IMR-90 (cell line): ENCODE measurements at regions not wholly inside any gene's neighbourhood (a gene's known extent, or its start where the extent isn't known, plus 50 kb on each side); places are given as distances from the start of the nearest gene placed in this dataset.

Experiments
- ATAC-seq: fragments of 200-7000 bp; cut with Tn5 transposase; 2 replicates; pipeline ENCODE4 v1.9.1; 2020; ENCODE audit warnings: low read depth, mild to moderate bottlenecking, moderate library complexity
- BruUV-seq: library from RNA; stranded (reverse); fragments of 400-500 nt; replicated peaks from 2 replicates; lab custom pipeline; 2021; lab: Mats Ljungman, UMichigan
- CTCF ChIA-PET: fragments of 300-600 bp; formaldehyde crosslinking; extraction: SDS; loops from one replicate; lab custom pipeline; 2021; ENCODE audit warnings: antibody characterized with exemption; lab: Yijun Ruan, JAX
- POLR2A ChIA-PET: fragments of 300-600 bp; sonication (Branson Sonifier 250); formaldehyde crosslinking; loops from one replicate; lab custom pipeline; 2022; ENCODE audit warnings: antibody characterized with exemption; ENCODE audit not compliant: unreplicated experiment; lab: Charles Lee
- DNase-seq: peaks from one replicate; pipeline ENCODE4 v3.0.0; 2013
- H2AFZ ChIP-seq: replicated peaks from 2 replicates; pipeline ENCODE3; 2013; ENCODE audit warnings: low read length, mild to moderate bottlenecking; ENCODE audit not compliant: poor library complexity
- H2AK5ac ChIP-seq: 2 replicates; pipeline ENCODE4 v1.6.1; 2013; ENCODE audit warnings: low read depth, low read length, inconsistent platforms
- H2AK9ac ChIP-seq: replicated peaks from 2 replicates; pipeline ENCODE3; 2013; ENCODE audit warnings: mild to moderate bottlenecking, low read depth, low read length, moderate library complexity; ENCODE audit not compliant: poor library complexity
- H2BK120ac ChIP-seq: 2 replicates; pipeline ENCODE4 v1.6.1; 2013; ENCODE audit warnings: low read depth, low read length, inconsistent platforms
- H2BK15ac ChIP-seq: 3 replicates; pipeline ENCODE4 v1.6.1; 2013; ENCODE audit warnings: low read depth, low read length, inconsistent platforms
- H2BK20ac ChIP-seq: 2 replicates; pipeline ENCODE4 v1.6.1; 2013; ENCODE audit warnings: low read depth, mild to moderate bottlenecking, inconsistent platforms, low read length, moderate library complexity
- H2BK5ac ChIP-seq: 2 replicates; pipeline ENCODE4 v1.6.1; 2013; ENCODE audit warnings: mild to moderate bottlenecking, low read depth, low read length, inconsistent platforms; ENCODE audit not compliant: poor library complexity, severe bottlenecking
- H3K14ac ChIP-seq: replicated peaks from 2 replicates; pipeline ENCODE4 v1.6.1; 2013; ENCODE audit warnings: low read depth, low read length, inconsistent platforms
- H3K18ac ChIP-seq: 2 replicates; pipeline ENCODE4 v1.6.1; 2013; ENCODE audit warnings: low read depth, low read length, control low read depth
- H3K23ac ChIP-seq: 2 replicates; pipeline ENCODE4 v1.6.1; 2013; ENCODE audit warnings: low read depth, low read length, inconsistent platforms
- H3K27ac ChIP-seq: 2 replicates; pipeline ENCODE4 v1.5.1; 2013; ENCODE audit warnings: mild to moderate bottlenecking, control low read depth, low read length; ENCODE audit not compliant: insufficient read depth
- H3K27me3 ChIP-seq: 2 replicates; pipeline ENCODE4 v1.6.1; 2013; ENCODE audit warnings: low read length; ENCODE audit not compliant: control insufficient read depth, insufficient read depth
- H3K36me3 ChIP-seq: 2 replicates; pipeline ENCODE4 v1.6.1; 2013; ENCODE audit warnings: low read length, mixed read lengths; ENCODE audit not compliant: control insufficient read depth, insufficient read depth
- H3K4ac ChIP-seq: 2 replicates; pipeline ENCODE4 v1.6.1; 2013; ENCODE audit warnings: low read depth, low read length, inconsistent platforms
- H3K4me1 ChIP-seq: 2 replicates; pipeline ENCODE4 v1.6.1; 2013; ENCODE audit warnings: low read length, mixed read lengths; ENCODE audit not compliant: control insufficient read depth, insufficient read depth
- H3K4me2 ChIP-seq: 2 replicates; pipeline ENCODE4 v1.6.1; 2013; ENCODE audit warnings: low read depth, mild to moderate bottlenecking, control low read depth, low read length, moderate library complexity
- H3K4me3 ChIP-seq: 2 replicates; pipeline ENCODE4 v1.5.1; 2013; ENCODE audit warnings: low read depth, mild to moderate bottlenecking, control low read depth, low read length, moderate library complexity; ENCODE audit not compliant: insufficient read depth
- H3K56ac ChIP-seq: 2 replicates; pipeline ENCODE4 v1.6.1; 2013; ENCODE audit warnings: low read length, inconsistent platforms; ENCODE audit not compliant: insufficient read depth; ENCODE audit errors: extremely low read depth
- H3K79me1 ChIP-seq, 2 experiments: 2 replicates each; pipeline ENCODE4 v1.6.1; 2013; ENCODE audit warnings: low read length in 2 of 2, inconsistent platforms in 1 of 2, low read depth in 1 of 2
- H3K9ac ChIP-seq: 2 replicates; pipeline ENCODE4 v1.6.1; 2013; ENCODE audit warnings: low read depth, low read length, control low read depth
- H3K9me1 ChIP-seq: 2 replicates; pipeline ENCODE4 v1.6.1; 2013; ENCODE audit warnings: low read length, inconsistent platforms; ENCODE audit not compliant: insufficient read depth
- H3K9me3 ChIP-seq: 2 replicates; pipeline ENCODE4 v1.6.1; 2013; ENCODE audit warnings: low read length; ENCODE audit not compliant: control insufficient read depth, insufficient read depth
- H4K20me1 ChIP-seq: 2 replicates; pipeline ENCODE4 v1.6.1; 2013; ENCODE audit warnings: low read length, inconsistent platforms; ENCODE audit not compliant: insufficient read depth
- H4K5ac ChIP-seq: 2 replicates; pipeline ENCODE4 v1.6.1; 2013; ENCODE audit warnings: mild to moderate bottlenecking, low read depth, low read length, control low read depth
- H4K8ac ChIP-seq, 2 experiments: 2 replicates each; pipeline ENCODE4 v1.6.1; 2013; ENCODE audit warnings: low read depth in 2 of 2, low read length in 2 of 2, control low read depth in 1 of 2, inconsistent platforms in 1 of 2
- H4K91ac ChIP-seq: 2 replicates; pipeline ENCODE4 v1.6.1; 2013; ENCODE audit warnings: low read depth, low read length, inconsistent platforms; ENCODE audit not compliant: insufficient read depth
- BHLHE40 ChIP-seq: fragments of 150-350 bp; IDR thresholded peaks from 2 replicates; pipeline ENCODE4 v1.6.1; 2016; ENCODE audit warnings: mild to moderate bottlenecking, low read depth, low read length
- MAZ ChIP-seq: IDR thresholded peaks from 2 replicates; pipeline ENCODE4 v1.6.1; 2012; ENCODE audit warnings: low read depth, mild to moderate bottlenecking, low read length, improper control_type of control experiment, moderate library complexity, borderline replicate concordance
- SMC3 ChIP-seq: fragments of 150-350 bp; IDR thresholded peaks from 2 replicates; pipeline ENCODE4 v1.6.1; 2016; ENCODE audit warnings: low read depth, mild to moderate bottlenecking, antibody characterized with exemption, low read length, moderate library complexity
- WGBS, 2 experiments: methylation state at CpG; one replicate each; pipeline versions ENCODE4 v1.1.5 to v1.1.7; 2013; ENCODE audit warnings: missing lambda C conversion rate in 2 of 2; ENCODE audit not compliant: insufficient read length in 1 of 2; ENCODE audit errors: extremely low coverage in 2 of 2; 5-methylcytosine and 5-hydroxymethylcytosine counted together
- dilution Hi-C: fragments of 300-500 bp; cut with HindIII; formaldehyde crosslinking; loops from one replicate; pipeline ENCODE4 v1.14.3; 2018; ENCODE audit warnings: low sequenced_read_pairs; ENCODE audit not compliant: unreplicated experiment
- in situ Hi-C: fragments of 300-500 bp; cut with MboI; formaldehyde crosslinking; loops from 3 replicates; pipeline ENCODE4 v1.14.3; 2019; ENCODE audit warnings: low sequenced_read_pairs, inconsistent platforms, mixed read lengths
- intact Hi-C: fragments of 100-400 bp; cut with micrococcal nuclease; formaldehyde crosslinking; loops from 2 replicates; pipeline ENCODE4 v1.10.0; 2022
- TF ChIP-seq, protein P1 (sequence below): conservative IDR thresholded peaks from 2 replicates; pipeline ENCODE4 v1.5.1; 2012; ENCODE audit warnings: mild to moderate bottlenecking, low read depth, low read length, improper control_type of control experiment
- TF ChIP-seq, protein P2 (sequence below): fragments of 150-350 bp; IDR thresholded peaks from 2 replicates; pipeline ENCODE4 v1.6.1; 2016; ENCODE audit warnings: low read depth, mild to moderate bottlenecking, low read length, moderate library complexity, borderline replicate concordance

DNA sequence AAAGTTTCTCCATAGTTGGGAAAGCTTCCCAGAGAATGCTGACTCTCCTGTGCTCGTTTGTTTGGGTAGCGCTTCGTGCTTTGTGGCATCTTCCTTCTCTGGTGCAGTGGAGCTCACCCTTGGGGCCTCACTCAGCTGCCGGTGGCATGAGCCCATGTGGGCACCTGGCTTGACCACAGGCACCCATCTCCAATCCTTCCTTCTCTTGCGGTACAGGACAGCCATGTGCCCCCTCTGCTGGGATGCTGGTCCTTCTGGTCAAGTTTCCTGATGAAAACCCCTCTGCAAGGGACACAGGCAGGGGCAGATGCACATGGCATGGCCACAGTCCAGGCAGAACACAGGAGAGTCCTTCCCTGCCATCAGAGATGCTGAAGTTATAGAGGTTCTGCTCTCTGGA is 555.9 kb upstream of the HS6ST1 start:
- no peak overlapping the region for H2BK20ac ChIP-seq
- H3K9ac ChIP-seq, result no peak overlapping the region
- no peaks in the 10 kb centered on the region for H3K36me3 ChIP-seq
- no peak overlapping the region for H3K18ac ChIP-seq
- CTCF ChIA-PET, result no interaction called here
- H3K4me2 ChIP-seq, result no peak overlapping the region
- H2BK15ac ChIP-seq, result no peak overlapping the region
- TF ChIP-seq, protein P1, sequence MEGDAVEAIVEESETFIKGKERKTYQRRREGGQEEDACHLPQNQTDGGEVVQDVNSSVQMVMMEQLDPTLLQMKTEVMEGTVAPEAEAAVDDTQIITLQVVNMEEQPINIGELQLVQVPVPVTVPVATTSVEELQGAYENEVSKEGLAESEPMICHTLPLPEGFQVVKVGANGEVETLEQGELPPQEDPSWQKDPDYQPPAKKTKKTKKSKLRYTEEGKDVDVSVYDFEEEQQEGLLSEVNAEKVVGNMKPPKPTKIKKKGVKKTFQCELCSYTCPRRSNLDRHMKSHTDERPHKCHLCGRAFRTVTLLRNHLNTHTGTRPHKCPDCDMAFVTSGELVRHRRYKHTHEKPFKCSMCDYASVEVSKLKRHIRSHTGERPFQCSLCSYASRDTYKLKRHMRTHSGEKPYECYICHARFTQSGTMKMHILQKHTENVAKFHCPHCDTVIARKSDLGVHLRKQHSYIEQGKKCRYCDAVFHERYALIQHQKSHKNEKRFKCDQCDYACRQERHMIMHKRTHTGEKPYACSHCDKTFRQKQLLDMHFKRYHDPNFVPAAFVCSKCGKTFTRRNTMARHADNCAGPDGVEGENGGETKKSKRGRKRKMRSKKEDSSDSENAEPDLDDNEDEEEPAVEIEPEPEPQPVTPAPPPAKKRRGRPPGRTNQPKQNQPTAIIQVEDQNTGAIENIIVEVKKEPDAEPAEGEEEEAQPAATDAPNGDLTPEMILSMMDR, result no peak
- TF ChIP-seq MAZ (no peak), SMC3 (no peak), BHLHE40 (no peak)
- TF ChIP-seq, protein P2, sequence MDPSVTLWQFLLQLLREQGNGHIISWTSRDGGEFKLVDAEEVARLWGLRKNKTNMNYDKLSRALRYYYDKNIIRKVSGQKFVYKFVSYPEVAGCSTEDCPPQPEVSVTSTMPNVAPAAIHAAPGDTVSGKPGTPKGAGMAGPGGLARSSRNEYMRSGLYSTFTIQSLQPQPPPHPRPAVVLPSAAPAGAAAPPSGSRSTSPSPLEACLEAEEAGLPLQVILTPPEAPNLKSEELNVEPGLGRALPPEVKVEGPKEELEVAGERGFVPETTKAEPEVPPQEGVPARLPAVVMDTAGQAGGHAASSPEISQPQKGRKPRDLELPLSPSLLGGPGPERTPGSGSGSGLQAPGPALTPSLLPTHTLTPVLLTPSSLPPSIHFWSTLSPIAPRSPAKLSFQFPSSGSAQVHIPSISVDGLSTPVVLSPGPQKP, result no peak
- no peaks in the 10 kb centered on the region for H3K9me1 ChIP-seq
- H4K20me1 ChIP-seq, result no peaks in the 10 kb centered on the region
- POLR2A ChIA-PET, result no interaction called here
- WGBS, 2 experiments, result no CpG with 5 or more reads among the region's 5 CpGs
- no peak overlapping the region for H2AFZ ChIP-seq
- H3K79me1 ChIP-seq, result no peaks in the 10 kb centered on the region
- H2AK9ac ChIP-seq, result no peak overlapping the region
- no peak overlapping the region for H3K4ac ChIP-seq
- intact Hi-C loops (no loop called here), dilution Hi-C loops (no loop called here), in situ Hi-C loops (no loop called here)
- no peak overlapping the region for H3K23ac ChIP-seq
- no peak for ATAC-seq
- no peak overlapping the region for H4K91ac ChIP-seq
- no peaks in the 10 kb centered on the region for H3K27me3 ChIP-seq
- H4K5ac ChIP-seq, result no peak overlapping the region
- no peaks in the 10 kb centered on the region for H3K9me3 ChIP-seq
- no peak overlapping the region for H4K8ac ChIP-seq
- no peak overlapping the region for H3K14ac ChIP-seq
- H3K4me1 ChIP-seq, result no peaks in the 10 kb centered on the region
- H2BK5ac ChIP-seq, result no peak overlapping the region
- DNase-seq, result no peak
- no peak overlapping the region for H2BK120ac ChIP-seq
- no TSS peak for BruUV-seq
- H3K27ac ChIP-seq, result no peak overlapping the region
- no peak overlapping the region for H3K4me3 ChIP-seq
- H2AK5ac ChIP-seq, result no peak overlapping the region
- no peak overlapping the region for H3K56ac ChIP-seq
